SU-DHL-6 (cell line): ENCODE measurements at regions not wholly inside any gene's neighbourhood (a gene's known extent, or its start where the extent isn't known, plus 50 kb on each side); places are given as distances from the start of the nearest gene placed in this dataset.
"Not testable (repeated sequence)": the region's sequence is repeated elsewhere in the genome, so short reads cannot be mapped to it uniquely, and the experiment has no call there.

ENCODE experiments used
- H2AFZ ChIP-seq: fragments of 200-600 bp; sonication (generic); 2 replicates; pipeline ENCODE4 v1.6.1; 2014; ENCODE audit warnings: low read depth, mild to moderate bottlenecking, moderate library complexity, mixed read lengths, antibody characterized with exemption, low read length; ENCODE audit not compliant: severe bottlenecking
- H3F3A ChIP-seq: fragments of 200-600 bp; shearing (Covaris generic); 2 replicates; pipeline ENCODE4 v1.6.0; 2016; ENCODE audit warnings: antibody characterized with exemption, mild to moderate bottlenecking; ENCODE audit not compliant: insufficient read depth
- H3K27ac ChIP-seq: fragments of 200-600 bp; sonication (generic); 2 replicates; pipeline ENCODE4 v1.5.1; 2016; ENCODE audit warnings: low read depth, mild to moderate bottlenecking, low read length, moderate library complexity, mixed read lengths
- H3K27me3 ChIP-seq: fragments of 200-600 bp; sonication (generic), shearing (Covaris generic); 2 replicates; pipeline ENCODE4 v1.6.0; 2014; ENCODE audit warnings: mild to moderate bottlenecking, low read length
- H3K36me3 ChIP-seq: fragments of 200-600 bp; sonication (generic); 2 replicates; pipeline ENCODE4 v1.6.1; 2014; ENCODE audit warnings: mild to moderate bottlenecking, low read length, mixed read lengths
- H3K4me2 ChIP-seq: fragments of 300-600, 200-600 bp; shearing (Covaris generic), sonication (generic); 2 replicates; pipeline ENCODE4 v1.6.0; 2014; ENCODE audit warnings: low read length, low read depth, mild to moderate bottlenecking; ENCODE audit not compliant: poor library complexity, severe bottlenecking
- H3K4me3 ChIP-seq: fragments of 200-600 bp; sonication (generic); 2 replicates; pipeline ENCODE4 v1.5.1; 2014; ENCODE audit warnings: antibody characterized with exemption, low read length, mild to moderate bottlenecking, mixed read lengths; ENCODE audit not compliant: insufficient read depth, poor library complexity, severe bottlenecking
- H3K79me2 ChIP-seq: fragments of 200-600 bp; sonication (generic); 2 replicates; pipeline ENCODE4 v1.6.1; 2014; ENCODE audit warnings: mild to moderate bottlenecking, low read length, moderate library complexity; ENCODE audit not compliant: insufficient read depth
- H3K9ac ChIP-seq: fragments of 200-600 bp; sonication (generic); 2 replicates; pipeline ENCODE4 v1.7.0; 2014; ENCODE audit warnings: mild to moderate bottlenecking, low read length
- H3K9me2 ChIP-seq: fragments of 200-600 bp; sonication (generic); replicated peaks from 2 replicates; pipeline ENCODE4 v1.6.1; 2014; ENCODE audit warnings: low read length; ENCODE audit not compliant: insufficient read depth
- H3K9me3 ChIP-seq: fragments of 200-600 bp; sonication (generic); 2 replicates; pipeline ENCODE4 v1.6.1; 2014; ENCODE audit warnings: low read length, mixed read lengths; ENCODE audit not compliant: insufficient read depth
- H4K20me1 ChIP-seq: fragments of 200-600 bp; sonication (generic); 2 replicates; pipeline ENCODE4 v1.6.1; 2014; ENCODE audit warnings: low read depth, mild to moderate bottlenecking, antibody characterized with exemption, low read length, moderate library complexity, mixed read lengths
- CTCF ChIP-seq: fragments of 200-600 bp; sonication (generic); IDR thresholded peaks from one replicate; pipeline ENCODE4 v1.5.1; 2017; ENCODE audit warnings: antibody characterized with exemption, mild to moderate bottlenecking, low read length, moderate library complexity; ENCODE audit not compliant: insufficient read depth, poor library complexity, severe bottlenecking
- EZH2phosphoT487 ChIP-seq: fragments of 200-600 bp; sonication (generic), shearing (Covaris generic); conservative IDR thresholded peaks from 2 replicates; pipeline ENCODE4 v1.6.1; 2018; ENCODE audit warnings: mild to moderate bottlenecking, antibody characterized with exemption, low read length, moderate library complexity, mixed read lengths

GRCh38 chr2:11877764-11878163, 131.3 kb downstream of the LPIN1 start:
- H3K27me3 ChIP-seq = no peaks in the 10 kb centered on the region
- H3K9me3 ChIP-seq = no peaks in the 10 kb centered on the region
- no peak overlapping the region for H3K4me2 ChIP-seq
- H3F3A ChIP-seq = no peaks in the 10 kb centered on the region
- H4K20me1 ChIP-seq = no peaks in the 10 kb centered on the region
- no peak overlapping the region for H2AFZ ChIP-seq
- no peak overlapping the region for H3K9ac ChIP-seq
- TF ChIP-seq CTCF = no peak
- no peak for TF ChIP-seq EZH2phosphoT487
- H3K4me3 ChIP-seq = no peak overlapping the region
- no peaks in the 10 kb centered on the region for H3K9me2 ChIP-seq
- H3K27ac ChIP-seq = no peak overlapping the region
- no peaks in the 10 kb centered on the region for H3K79me2 ChIP-seq
- no peaks in the 10 kb centered on the region for H3K36me3 ChIP-seq

- H3K9ac ChIP-seq, H3K27me3 ChIP-seq, H3K27ac ChIP-seq, H3K9me2 ChIP-seq, H3K4me3 ChIP-seq, H3F3A ChIP-seq, H2AFZ ChIP-seq, H3K79me2 ChIP-seq, H4K20me1 ChIP-seq, H3K4me2 ChIP-seq: not testable (repeated sequence)
- peaks cover 17% of the 10 kb centered on the region for H3K9me3 ChIP-seq
- H3K36me3 ChIP-seq = peaks cover 14% of the 10 kb centered on the region
Observed at GRCh38 chr2:11885253-11885652, 138.8 kb downstream of the LPIN1 start.

GRCh38 chr2:11886899-11887298, 140.5 kb downstream of the LPIN1 start:
- Histone ChIP-seq H3K9me3 (peaks cover 18% of the 10 kb centered on the region), H3K36me3 (peaks cover 16% of the 10 kb centered on the region)
- H3K9ac ChIP-seq, H3K79me2 ChIP-seq, H3K4me3 ChIP-seq, H4K20me1 ChIP-seq, H3F3A ChIP-seq, H3K27me3 ChIP-seq, H3K27ac ChIP-seq, H2AFZ ChIP-seq, H3K4me2 ChIP-seq, H3K9me2 ChIP-seq: not testable (repeated sequence)

GRCh38 chr2:11889101-11889850, 142.8 kb downstream of the LPIN1 start:
- Histone ChIP-seq H3K4me3 (no peak overlapping the region), H2AFZ (no peak overlapping the region), H3K9me2 (no peaks in the 10 kb centered on the region), H3K9me3 (peaks cover 18% of the 10 kb centered on the region), H3K36me3 (peaks cover 16% of the 10 kb centered on the region), H3K27me3 (no peaks in the 10 kb centered on the region), H3K9ac (no peak overlapping the region), H3F3A (no peaks in the 10 kb centered on the region), H3K4me2 (no peak overlapping the region), H4K20me1 (no peaks in the 10 kb centered on the region), H3K79me2 (no peaks in the 10 kb centered on the region), H3K27ac (no peak overlapping the region)
- TF ChIP-seq EZH2phosphoT487 (no peak), CTCF (no peak)
